IMR-90 (cell line): ENCODE measurements at regions not wholly inside any gene's neighbourhood (a gene's known extent, or its start where the extent isn't known, plus 50 kb on each side); places are given as distances from the start of the nearest gene placed in this dataset.

Experiments used
- ATAC-seq: fragments of 200-7000 bp; cut with Tn5 transposase; 2 replicates; pipeline ENCODE4 v1.9.1; 2020; ENCODE audit warnings: low read depth, mild to moderate bottlenecking, moderate library complexity
- BruUV-seq: library from RNA; stranded (reverse); fragments of 400-500 nt; replicated peaks from 2 replicates; lab custom pipeline; 2021; lab: Mats Ljungman, UMichigan
- CTCF ChIA-PET: fragments of 300-600 bp; formaldehyde crosslinking; extraction: SDS; loops from one replicate; lab custom pipeline; 2021; ENCODE audit warnings: antibody characterized with exemption; lab: Yijun Ruan, JAX
- POLR2A ChIA-PET: fragments of 300-600 bp; sonication (Branson Sonifier 250); formaldehyde crosslinking; loops from one replicate; lab custom pipeline; 2022; ENCODE audit warnings: antibody characterized with exemption; ENCODE audit not compliant: unreplicated experiment; lab: Charles Lee
- DNase-seq: peaks from one replicate; pipeline ENCODE4 v3.0.0; 2013
- H2AFZ ChIP-seq: replicated peaks from 2 replicates; pipeline ENCODE3; 2013; ENCODE audit warnings: low read length, mild to moderate bottlenecking; ENCODE audit not compliant: poor library complexity
- H2AK5ac ChIP-seq: 2 replicates; pipeline ENCODE4 v1.6.1; 2013; ENCODE audit warnings: low read depth, low read length, inconsistent platforms
- H2AK9ac ChIP-seq: replicated peaks from 2 replicates; pipeline ENCODE3; 2013; ENCODE audit warnings: mild to moderate bottlenecking, low read depth, low read length, moderate library complexity; ENCODE audit not compliant: poor library complexity
- H2BK120ac ChIP-seq: 2 replicates; pipeline ENCODE4 v1.6.1; 2013; ENCODE audit warnings: low read depth, low read length, inconsistent platforms
- H2BK15ac ChIP-seq: 3 replicates; pipeline ENCODE4 v1.6.1; 2013; ENCODE audit warnings: low read depth, low read length, inconsistent platforms
- H2BK20ac ChIP-seq: 2 replicates; pipeline ENCODE4 v1.6.1; 2013; ENCODE audit warnings: low read depth, mild to moderate bottlenecking, inconsistent platforms, low read length, moderate library complexity
- H2BK5ac ChIP-seq: 2 replicates; pipeline ENCODE4 v1.6.1; 2013; ENCODE audit warnings: mild to moderate bottlenecking, low read depth, low read length, inconsistent platforms; ENCODE audit not compliant: poor library complexity, severe bottlenecking
- H3K14ac ChIP-seq: replicated peaks from 2 replicates; pipeline ENCODE4 v1.6.1; 2013; ENCODE audit warnings: low read depth, low read length, inconsistent platforms
- H3K18ac ChIP-seq: 2 replicates; pipeline ENCODE4 v1.6.1; 2013; ENCODE audit warnings: low read depth, low read length, control low read depth
- H3K23ac ChIP-seq: 2 replicates; pipeline ENCODE4 v1.6.1; 2013; ENCODE audit warnings: low read depth, low read length, inconsistent platforms
- H3K27ac ChIP-seq: 2 replicates; pipeline ENCODE4 v1.5.1; 2013; ENCODE audit warnings: mild to moderate bottlenecking, control low read depth, low read length; ENCODE audit not compliant: insufficient read depth
- H3K27me3 ChIP-seq: 2 replicates; pipeline ENCODE4 v1.6.1; 2013; ENCODE audit warnings: low read length; ENCODE audit not compliant: control insufficient read depth, insufficient read depth
- H3K36me3 ChIP-seq: 2 replicates; pipeline ENCODE4 v1.6.1; 2013; ENCODE audit warnings: low read length, mixed read lengths; ENCODE audit not compliant: control insufficient read depth, insufficient read depth
- H3K4ac ChIP-seq: 2 replicates; pipeline ENCODE4 v1.6.1; 2013; ENCODE audit warnings: low read depth, low read length, inconsistent platforms
- H3K4me1 ChIP-seq: 2 replicates; pipeline ENCODE4 v1.6.1; 2013; ENCODE audit warnings: low read length, mixed read lengths; ENCODE audit not compliant: control insufficient read depth, insufficient read depth
- H3K4me2 ChIP-seq: 2 replicates; pipeline ENCODE4 v1.6.1; 2013; ENCODE audit warnings: low read depth, mild to moderate bottlenecking, control low read depth, low read length, moderate library complexity
- H3K4me3 ChIP-seq: 2 replicates; pipeline ENCODE4 v1.5.1; 2013; ENCODE audit warnings: low read depth, mild to moderate bottlenecking, control low read depth, low read length, moderate library complexity; ENCODE audit not compliant: insufficient read depth
- H3K56ac ChIP-seq: 2 replicates; pipeline ENCODE4 v1.6.1; 2013; ENCODE audit warnings: low read length, inconsistent platforms; ENCODE audit not compliant: insufficient read depth; ENCODE audit errors: extremely low read depth
- H3K79me1 ChIP-seq, 2 experiments: 2 replicates each; pipeline ENCODE4 v1.6.1; 2013; ENCODE audit warnings: low read length in 2 of 2, inconsistent platforms in 1 of 2, low read depth in 1 of 2
- H3K9ac ChIP-seq: 2 replicates; pipeline ENCODE4 v1.6.1; 2013; ENCODE audit warnings: low read depth, low read length, control low read depth
- H3K9me1 ChIP-seq: 2 replicates; pipeline ENCODE4 v1.6.1; 2013; ENCODE audit warnings: low read length, inconsistent platforms; ENCODE audit not compliant: insufficient read depth
- H3K9me3 ChIP-seq: 2 replicates; pipeline ENCODE4 v1.6.1; 2013; ENCODE audit warnings: low read length; ENCODE audit not compliant: control insufficient read depth, insufficient read depth
- H4K20me1 ChIP-seq: 2 replicates; pipeline ENCODE4 v1.6.1; 2013; ENCODE audit warnings: low read length, inconsistent platforms; ENCODE audit not compliant: insufficient read depth
- H4K5ac ChIP-seq: 2 replicates; pipeline ENCODE4 v1.6.1; 2013; ENCODE audit warnings: mild to moderate bottlenecking, low read depth, low read length, control low read depth
- H4K8ac ChIP-seq, 2 experiments: 2 replicates each; pipeline ENCODE4 v1.6.1; 2013; ENCODE audit warnings: low read depth in 2 of 2, low read length in 2 of 2, control low read depth in 1 of 2, inconsistent platforms in 1 of 2
- H4K91ac ChIP-seq: 2 replicates; pipeline ENCODE4 v1.6.1; 2013; ENCODE audit warnings: low read depth, low read length, inconsistent platforms; ENCODE audit not compliant: insufficient read depth
- BHLHE40 ChIP-seq: fragments of 150-350 bp; IDR thresholded peaks from 2 replicates; pipeline ENCODE4 v1.6.1; 2016; ENCODE audit warnings: mild to moderate bottlenecking, low read depth, low read length
- CHD1 ChIP-seq: IDR thresholded peaks from 2 replicates; pipeline ENCODE4 v1.6.1; 2012; ENCODE audit warnings: low read depth, low read length, improper control_type of control experiment
- CTCF ChIP-seq: conservative IDR thresholded peaks from 2 replicates; pipeline ENCODE4 v1.5.1; 2012; ENCODE audit warnings: mild to moderate bottlenecking, low read depth, low read length, improper control_type of control experiment
- MXI1 ChIP-seq: IDR thresholded peaks from 2 replicates; pipeline ENCODE4 v1.6.1; 2012; ENCODE audit warnings: low read depth, mild to moderate bottlenecking, low read length, moderate library complexity, borderline replicate concordance
- RAD21 ChIP-seq: IDR thresholded peaks from 2 replicates; pipeline ENCODE4 v1.6.1; 2012; ENCODE audit warnings: low read length, improper control_type of control experiment
- RFX5 ChIP-seq: IDR thresholded peaks from 2 replicates; pipeline ENCODE4 v1.8.0; 2012; ENCODE audit warnings: low read depth, mild to moderate bottlenecking, low read length, moderate library complexity
- WGBS, 2 experiments: methylation state at CpG; one replicate each; pipeline versions ENCODE4 v1.1.5 to v1.1.7; 2013; ENCODE audit warnings: missing lambda C conversion rate in 2 of 2; ENCODE audit not compliant: insufficient read length in 1 of 2; ENCODE audit errors: extremely low coverage in 2 of 2; 5-methylcytosine and 5-hydroxymethylcytosine counted together
- dilution Hi-C: fragments of 300-500 bp; cut with HindIII; formaldehyde crosslinking; loops from one replicate; pipeline ENCODE4 v1.14.3; 2018; ENCODE audit warnings: low sequenced_read_pairs; ENCODE audit not compliant: unreplicated experiment
- in situ Hi-C: fragments of 300-500 bp; cut with MboI; formaldehyde crosslinking; loops from 3 replicates; pipeline ENCODE4 v1.14.3; 2019; ENCODE audit warnings: low sequenced_read_pairs, inconsistent platforms, mixed read lengths
- intact Hi-C: fragments of 100-400 bp; cut with micrococcal nuclease; formaldehyde crosslinking; loops from 2 replicates; pipeline ENCODE4 v1.10.0; 2022
- TF ChIP-seq, protein P1 (sequence below): fragments of 150-350 bp; IDR thresholded peaks from 2 replicates; pipeline ENCODE4 v1.6.1; 2017; ENCODE audit warnings: mild to moderate bottlenecking, antibody characterized with exemption, low read length, low read depth

- TF ChIP-seq CTCF: no peak
- no peak for TF ChIP-seq CHD1
- no peak for TF ChIP-seq RFX5
- no peak for TF ChIP-seq RAD21
- TF ChIP-seq MXI1: no peak
- TF ChIP-seq BHLHE40: no peak
- TF ChIP-seq, protein P1, sequence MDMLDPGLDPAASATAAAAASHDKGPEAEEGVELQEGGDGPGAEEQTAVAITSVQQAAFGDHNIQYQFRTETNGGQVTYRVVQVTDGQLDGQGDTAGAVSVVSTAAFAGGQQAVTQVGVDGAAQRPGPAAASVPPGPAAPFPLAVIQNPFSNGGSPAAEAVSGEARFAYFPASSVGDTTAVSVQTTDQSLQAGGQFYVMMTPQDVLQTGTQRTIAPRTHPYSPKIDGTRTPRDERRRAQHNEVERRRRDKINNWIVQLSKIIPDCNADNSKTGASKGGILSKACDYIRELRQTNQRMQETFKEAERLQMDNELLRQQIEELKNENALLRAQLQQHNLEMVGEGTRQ: no peak
- intact Hi-C loops: no loop called here
- Histone ChIP-seq H3K4me2 (no peak overlapping the region), H3K4me3 (no peak overlapping the region), H2BK15ac (no peak overlapping the region), H2BK5ac (no peak overlapping the region), H2AK5ac (no peak overlapping the region), H2AK9ac (no peak overlapping the region), H3K27ac (no peak overlapping the region), H3K14ac (no peak overlapping the region), H3K27me3 (no peaks in the 10 kb centered on the region), H3K79me1 (no peaks in the 10 kb centered on the region), H3K4ac (no peak overlapping the region), H2BK120ac (no peak overlapping the region), H3K9me1 (no peaks in the 10 kb centered on the region), H3K23ac (no peak overlapping the region), H2AFZ (no peak overlapping the region), H4K20me1 (no peaks in the 10 kb centered on the region), H3K4me1 (no peaks in the 10 kb centered on the region), H4K5ac (no peak overlapping the region), H3K36me3 (no peaks in the 10 kb centered on the region), H3K9ac (no peak overlapping the region), H2BK20ac (no peak overlapping the region), H4K91ac (no peak overlapping the region), H4K8ac (no peak overlapping the region), H3K9me3 (peaks cover 18% of the 10 kb centered on the region), H3K18ac (no peak overlapping the region), H3K56ac (no peak overlapping the region; the same call in 1 of the 2 replicates)
- CTCF ChIA-PET: no interaction called here
- dilution Hi-C loops: no loop called here
- POLR2A ChIA-PET: no interaction called here
- no peak for ATAC-seq
- in situ Hi-C loops: no loop called here
- no TSS peak for BruUV-seq
- DNase-seq: no peak
- no CpG with 5 or more reads among the region's 4 CpGs for WGBS, 2 experiments
These were observed 96.5 kb downstream of the MED10 start for GRCh38 chr5:6281818-6282217.
